ENCODE measurements at regions not wholly inside any gene's neighbourhood (a gene's known extent, or its start where the extent isn't known, plus 50 kb on each side); places are given as distances from the start of the nearest gene placed in this dataset.

DNA sequence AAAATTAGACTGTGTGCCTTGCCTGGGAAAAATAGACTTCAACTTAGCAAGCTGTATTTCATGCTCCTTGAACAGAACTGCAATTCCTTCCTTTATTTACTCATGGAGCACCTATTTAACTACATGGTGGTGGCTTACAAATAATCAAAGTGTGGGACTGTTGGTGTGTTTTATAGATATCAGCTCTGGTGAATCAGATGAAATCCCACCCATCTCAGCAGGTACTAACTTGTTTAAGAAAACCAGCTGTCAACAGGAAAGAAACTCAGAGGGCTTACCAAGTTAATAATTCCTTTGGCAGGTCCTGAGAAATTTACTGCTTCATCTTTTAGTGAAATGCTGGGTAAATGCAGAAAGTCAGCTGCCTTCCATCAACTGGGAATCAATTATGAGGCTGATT, 830.6 kb downstream of the SLC4A3 start:
- no peak for DNase-seq

DNA sequence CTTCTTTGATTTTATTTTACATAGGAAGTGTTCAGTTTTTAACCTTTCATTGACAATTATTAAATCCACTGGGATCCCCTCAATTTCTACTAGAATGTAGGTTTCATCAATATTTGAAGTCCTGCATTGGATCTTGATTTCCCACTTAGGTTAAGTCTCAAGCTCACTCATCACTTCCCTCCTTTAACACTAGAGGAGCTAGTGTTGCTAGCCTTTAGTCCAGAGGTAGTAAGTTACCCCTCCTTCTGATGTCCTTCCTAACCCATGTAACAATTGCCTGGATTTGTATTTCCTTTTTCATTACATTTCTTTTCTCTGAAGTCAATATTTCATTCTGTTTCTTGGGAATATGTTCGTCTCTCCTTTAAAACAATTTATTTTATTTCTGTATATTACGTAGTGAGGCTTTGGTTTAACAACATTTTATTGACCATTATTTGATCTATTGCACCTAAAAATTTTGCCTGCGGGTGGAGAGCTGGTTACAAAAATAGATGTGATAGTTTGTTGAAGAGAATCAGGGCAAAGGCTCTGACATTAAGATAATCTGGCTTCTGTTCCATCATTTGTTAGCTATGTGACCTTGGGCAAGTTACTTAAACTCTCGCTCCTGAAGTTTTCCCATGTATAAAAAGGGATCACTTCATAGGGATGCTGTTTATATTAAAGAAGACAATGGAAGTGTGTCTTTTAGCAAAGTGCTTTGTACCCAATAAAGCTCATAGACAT, 833.0 kb downstream of the SLC4A3 start:
- no peak for DNase-seq

DNA sequence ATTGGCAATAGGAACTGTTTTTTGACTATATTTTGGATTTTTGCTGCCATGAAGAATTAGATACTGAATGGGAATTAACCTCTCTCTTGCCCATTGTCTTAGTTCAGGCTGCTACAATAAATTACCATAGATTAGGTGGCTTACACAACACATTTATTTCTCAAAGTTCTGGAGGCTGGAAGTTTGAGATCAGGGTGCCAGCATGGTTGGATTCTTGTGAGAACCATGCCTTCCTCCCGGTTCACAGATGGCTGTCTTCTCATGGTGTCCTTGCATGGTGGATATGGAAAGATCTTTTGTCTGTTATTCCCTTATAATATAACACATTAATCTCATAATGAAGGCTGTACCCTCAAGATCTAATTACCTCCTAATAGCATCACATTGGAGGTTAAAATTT, 836.4 kb downstream of the SLC4A3 start:
- no peak for DNase-seq

DNA sequence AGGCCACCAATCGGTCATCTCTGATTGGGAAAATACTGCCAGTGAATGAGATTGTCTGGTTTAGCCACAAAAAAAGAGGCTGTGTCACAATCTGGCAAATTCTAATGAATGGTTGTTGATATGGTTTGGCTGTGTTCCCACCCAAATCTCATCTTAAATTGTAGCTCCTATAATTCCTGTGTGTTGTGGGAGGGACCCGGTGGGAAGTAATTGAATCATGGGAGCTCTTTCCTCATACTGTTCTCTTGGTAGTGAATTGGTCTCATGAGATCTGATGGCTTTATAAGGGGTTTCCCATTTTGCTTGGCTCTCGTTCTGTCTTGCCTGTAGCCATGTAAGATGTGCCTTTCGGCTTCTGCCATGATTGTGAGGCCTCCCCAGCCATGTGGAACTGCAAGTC, 838.3 kb downstream of the SLC4A3 start:
- no peak for DNase-seq

DNA sequence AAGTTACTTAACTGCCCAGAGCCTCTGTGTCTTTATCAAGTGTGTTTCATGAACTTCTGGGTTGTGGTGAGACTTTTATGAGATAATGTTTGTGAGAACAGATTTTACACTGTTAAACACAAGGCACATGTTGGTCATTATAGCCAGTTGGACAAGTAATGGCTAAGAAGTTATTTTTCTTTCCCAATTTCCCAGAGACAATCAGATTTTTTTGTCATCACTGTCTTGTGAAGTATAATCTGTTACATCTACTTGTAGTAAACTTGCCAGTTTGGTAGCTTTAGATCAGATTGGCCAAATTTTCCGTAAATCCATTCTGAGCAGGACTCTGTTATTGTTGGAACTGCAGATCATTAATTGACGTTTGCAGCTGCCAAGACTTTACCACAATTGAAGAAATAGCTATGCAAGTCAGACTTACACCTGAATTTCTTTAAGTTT, 838.8 kb downstream of the SLC4A3 start:
- DNase-seq = no peak

DNA sequence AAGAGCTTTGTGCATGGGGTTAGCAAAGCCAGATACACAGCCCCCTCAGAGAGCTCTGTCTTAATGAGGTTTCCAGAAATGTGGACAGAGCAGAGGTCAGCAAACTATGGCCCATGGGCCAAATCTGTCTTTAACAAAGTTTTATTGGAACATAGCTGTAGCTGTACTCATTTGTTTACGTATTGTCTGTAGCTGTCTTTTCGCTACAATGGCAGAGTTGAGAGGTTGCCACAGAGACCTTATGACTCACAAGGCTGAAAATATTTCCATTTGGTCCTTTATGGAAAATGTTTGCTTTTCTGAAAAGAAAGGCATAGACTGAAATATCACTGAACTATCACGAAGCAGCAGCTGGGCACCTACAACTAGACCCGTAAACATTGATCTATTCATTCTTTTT, 841.8 kb downstream of the SLC4A3 start:
- DNase-seq = no peak

DNA sequence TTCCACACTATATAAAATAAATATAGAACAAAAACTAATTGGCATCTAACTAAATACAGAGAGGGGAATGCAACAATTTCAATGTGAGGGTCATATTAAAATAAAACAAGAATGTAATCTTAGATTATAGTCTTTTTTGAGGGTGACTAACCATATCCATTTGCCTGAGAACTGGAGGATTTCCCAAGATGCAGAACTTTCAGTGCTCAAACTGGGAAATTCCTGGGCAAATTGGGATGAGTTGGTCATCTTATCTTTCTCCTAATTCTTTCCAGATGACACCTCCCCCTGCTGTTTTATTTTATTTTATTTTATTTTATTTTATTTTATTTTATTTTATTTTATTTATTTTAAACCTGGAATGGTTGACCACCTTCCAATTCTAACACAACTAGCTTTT, 846.2 kb downstream of the SLC4A3 start:
- no peak for DNase-seq

DNA sequence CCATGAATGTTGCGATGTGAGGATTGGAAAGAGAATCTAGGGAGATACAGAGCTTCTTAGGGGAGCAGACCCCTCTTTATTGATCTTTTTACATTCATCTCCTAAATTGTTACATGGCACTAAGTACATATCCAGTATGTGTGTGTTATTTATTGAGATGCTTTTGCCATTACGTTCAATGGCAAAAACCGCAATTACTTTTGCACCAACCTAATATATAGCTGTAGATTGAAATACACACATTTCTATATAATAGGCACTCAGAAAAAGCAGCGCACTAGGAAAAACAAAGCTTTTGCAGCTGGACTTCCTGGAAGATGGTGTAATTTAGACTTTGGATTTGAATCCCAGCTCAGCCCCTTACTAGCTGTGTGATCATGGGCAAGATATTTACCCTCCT, 849.4 kb downstream of the SLC4A3 start:
- DNase-seq = no peak

DNA sequence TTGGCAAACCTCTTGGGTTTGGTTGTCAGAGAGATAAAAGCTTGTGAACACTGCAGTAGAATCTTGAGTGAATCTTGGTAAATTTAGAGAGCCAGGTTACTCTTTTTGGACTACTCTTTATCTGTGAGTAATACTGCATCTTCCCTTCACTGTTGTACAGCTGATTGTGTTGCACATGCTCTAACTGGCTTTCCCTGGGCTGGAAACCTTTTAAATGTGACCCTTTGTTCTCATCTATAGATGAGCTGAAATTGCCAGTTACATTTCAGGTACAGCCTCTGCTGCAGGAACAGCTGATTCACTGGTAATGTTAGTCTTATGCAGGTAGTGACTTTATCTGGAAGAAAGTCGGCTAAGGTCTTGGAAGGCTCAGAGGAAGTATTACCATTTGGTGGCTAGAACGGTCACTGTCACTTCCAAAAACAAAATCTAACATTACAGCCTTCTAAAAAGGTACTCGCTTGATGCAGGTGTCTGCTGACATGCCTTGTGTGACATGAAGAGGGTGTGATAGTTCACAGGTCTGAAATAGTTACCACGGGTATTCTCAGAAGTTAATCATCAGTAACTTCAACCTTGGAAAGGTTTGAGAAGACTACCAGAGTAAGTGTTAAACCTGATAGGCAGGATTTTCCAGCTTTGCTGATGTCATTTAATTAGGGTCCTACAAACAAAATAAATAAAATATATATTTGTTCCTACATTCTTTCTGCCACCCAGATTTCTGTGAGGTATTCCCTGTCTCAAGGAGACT, 851.1 kb downstream of the SLC4A3 start:
- DNase-seq = no peak

DNA sequence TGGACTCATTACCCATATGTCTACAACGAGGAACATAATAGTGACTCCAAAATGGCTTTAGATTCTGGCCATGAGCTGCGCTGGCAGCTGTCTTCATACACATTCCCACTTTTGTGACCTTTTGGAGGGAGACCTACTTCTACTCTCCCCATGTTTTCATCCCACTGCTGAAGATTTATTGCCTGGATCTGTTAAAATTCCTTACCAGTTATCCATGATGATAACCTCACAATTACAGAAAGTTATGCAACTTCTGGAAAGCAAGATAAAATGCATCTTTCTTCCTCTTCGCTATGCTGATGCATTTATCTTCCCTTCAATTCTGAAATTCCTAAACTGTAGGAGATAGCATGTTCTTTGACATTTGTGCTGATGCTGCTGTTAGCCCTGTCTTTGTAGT, 855.3 kb downstream of the SLC4A3 start:
- no peak for DNase-seq

DNA sequence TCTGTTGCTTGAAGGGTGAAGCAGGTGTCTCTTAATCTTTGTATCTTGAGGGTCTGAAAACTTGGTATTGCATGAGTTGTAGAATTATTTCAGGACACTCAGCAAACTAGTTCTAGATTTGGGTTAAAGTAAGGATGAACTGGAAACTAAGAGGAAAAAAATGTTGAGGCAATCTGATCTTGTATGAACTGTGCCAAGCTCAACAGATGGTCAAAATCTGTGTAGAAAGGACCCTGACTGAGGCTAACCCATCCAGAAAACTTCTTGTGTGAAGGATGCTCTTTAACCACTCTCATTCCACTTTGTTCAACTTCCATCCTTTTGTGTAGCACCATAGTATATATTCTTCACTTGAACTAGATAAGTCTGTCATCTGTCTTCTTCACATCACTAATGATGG, 861.7 kb downstream of the SLC4A3 start:
- DNase-seq = no peak

DNA sequence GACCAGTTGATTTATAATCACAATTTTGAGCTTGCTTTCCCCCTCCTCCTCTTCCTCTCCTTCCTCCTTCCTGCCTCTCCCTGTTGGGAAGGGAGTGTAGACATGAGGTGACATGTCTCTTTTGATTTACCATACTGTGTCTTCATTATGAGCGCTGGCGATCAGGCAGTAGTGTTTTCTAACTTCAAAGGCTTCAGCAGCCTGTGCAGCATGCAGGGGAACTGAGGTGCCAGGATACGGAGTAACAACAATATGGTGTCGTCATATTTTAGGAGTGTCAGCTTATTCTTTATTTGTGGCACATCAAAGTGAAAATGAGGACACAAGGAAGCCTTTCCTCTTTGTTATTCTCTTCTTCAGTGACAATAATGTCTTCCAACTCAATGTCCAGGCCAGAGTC, 864.2 kb downstream of the SLC4A3 start:
- no peak for DNase-seq

DNA sequence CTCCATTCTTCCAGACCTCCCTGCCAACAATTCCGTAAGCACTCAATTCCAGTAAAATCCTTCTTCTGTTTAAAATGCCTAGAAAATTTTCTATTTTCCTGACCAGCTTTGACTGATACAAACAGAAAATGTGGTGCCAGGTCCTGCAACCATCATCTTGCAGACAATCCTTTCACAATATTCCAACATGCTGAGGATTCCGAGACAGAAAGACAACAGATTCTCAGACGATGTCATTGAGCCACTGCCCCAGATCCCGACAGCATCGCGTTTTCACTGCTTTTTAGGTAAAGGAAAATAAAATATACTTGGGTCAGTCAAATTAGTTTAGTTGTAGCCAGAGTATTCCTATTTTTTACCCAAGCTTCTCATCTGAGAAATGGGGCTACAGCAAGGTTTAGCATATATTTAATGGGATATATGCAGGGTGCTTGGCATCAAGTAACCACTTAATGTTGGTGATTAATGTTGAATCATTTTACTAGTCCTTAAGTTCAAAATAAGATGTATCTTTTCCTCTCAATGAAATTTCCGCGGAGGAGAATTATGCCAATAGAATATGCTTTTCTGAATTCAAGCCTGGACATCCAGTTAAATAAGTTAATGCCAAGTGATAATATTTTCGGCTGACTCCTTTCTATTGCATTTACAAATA, 866.6 kb downstream of the SLC4A3 start:
- no peak for DNase-seq

DNA sequence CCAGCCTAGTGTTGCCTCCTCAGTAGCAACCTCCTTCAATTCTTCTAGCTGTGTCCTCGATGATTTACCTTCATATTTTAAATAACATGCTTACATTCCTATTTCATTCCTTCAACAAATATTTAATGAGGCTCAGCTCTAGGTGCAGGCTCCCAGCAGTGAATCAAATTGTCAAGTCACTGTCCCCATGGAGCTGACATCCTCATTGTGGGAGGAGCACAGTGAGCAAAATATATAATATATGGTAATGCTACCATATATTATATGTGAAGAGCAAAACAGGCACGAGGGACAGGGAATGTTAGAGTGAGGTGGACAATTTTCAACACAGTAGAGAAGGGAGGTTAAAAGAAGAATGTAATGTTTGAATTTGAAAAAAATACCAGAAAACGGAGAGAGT, 869.1 kb downstream of the SLC4A3 start:
- no peak for DNase-seq

DNA sequence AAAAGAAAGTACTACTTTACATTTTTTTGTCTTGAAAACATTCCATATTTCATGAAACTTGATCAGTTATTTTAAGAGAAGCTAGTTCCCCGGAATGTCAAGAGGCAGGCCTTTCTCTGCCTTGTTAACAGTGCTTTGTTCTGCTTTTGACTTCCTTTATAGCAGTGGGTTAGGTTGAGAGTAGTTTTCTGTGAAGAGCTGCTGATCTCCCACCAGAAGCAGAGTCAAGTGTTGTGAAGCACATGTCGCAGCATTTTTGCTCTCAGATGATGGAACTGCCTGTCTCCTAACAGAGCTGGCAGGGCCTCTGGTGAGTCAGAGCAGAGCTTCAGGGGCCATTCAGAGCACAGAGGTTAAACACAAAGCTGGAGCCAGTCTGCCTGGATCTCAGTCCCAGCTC, 871.8 kb downstream of the SLC4A3 start:
- DNase-seq = no peak

DNA sequence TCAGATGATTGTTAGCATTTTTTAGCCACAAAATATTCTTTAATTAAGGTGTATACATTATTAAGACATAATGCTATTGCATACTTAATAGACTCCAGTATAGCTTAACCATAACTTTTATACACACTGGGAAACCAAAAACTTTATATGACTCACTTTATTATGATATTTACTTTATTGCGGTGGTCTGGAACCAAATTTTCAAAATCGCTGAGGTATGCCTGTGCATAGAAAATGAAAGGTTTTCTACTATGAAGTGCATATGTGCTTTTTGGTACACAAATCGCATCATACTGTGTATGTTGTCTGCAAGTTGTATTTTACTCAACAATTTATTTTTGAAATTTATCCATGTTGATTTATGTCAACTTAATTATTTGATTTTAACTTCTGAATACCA, 875.1 kb downstream of the SLC4A3 start:
- DNase-seq = no peak

DNA sequence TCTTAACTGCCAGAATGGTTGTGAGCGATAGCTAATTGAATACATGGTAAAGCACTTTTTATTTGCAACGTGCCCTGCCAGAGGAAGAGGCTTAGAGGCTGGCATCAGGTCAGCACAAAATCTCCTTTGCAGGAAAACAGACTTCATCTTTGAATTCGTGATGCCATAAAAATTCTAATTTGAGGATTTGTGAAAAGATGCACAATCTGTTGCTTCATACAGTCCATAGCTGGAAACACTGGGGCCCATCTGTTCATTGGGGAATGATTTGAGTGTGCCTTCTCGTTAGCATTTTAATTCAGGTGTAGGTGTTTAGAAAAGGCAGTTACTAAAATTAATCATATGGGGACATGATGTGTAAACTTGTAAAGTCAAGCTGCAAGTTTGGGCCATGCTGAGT, 876.0 kb downstream of the SLC4A3 start:
- no peak for DNase-seq

DNA sequence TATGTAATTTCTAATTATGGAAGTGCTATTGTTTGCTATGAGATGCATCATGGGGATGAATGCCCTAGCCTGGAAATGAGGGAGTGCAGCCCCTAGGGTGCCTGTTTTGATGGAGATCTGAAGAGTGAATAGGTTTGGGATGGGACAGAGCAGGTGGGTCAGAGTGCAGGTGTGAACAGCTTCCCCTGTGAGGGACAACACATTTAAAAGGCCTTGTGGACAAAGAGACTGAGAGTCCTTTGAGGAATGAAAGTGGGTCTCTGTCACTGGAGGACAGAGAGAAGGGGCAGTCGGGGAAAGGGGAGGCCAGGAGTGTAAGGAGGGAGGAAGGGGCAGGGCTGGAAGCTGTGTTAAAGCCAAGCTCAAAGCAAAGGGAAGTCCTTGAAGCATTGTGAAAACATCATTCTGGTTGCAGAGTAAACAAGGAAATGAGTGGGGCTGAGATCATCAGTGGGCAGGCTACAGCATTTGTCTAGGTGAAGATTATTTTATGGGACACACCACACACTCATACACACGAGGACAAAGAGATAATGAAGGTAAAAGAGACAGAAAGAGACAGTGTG, 877.6 kb downstream of the SLC4A3 start:
- no peak for DNase-seq

DNA sequence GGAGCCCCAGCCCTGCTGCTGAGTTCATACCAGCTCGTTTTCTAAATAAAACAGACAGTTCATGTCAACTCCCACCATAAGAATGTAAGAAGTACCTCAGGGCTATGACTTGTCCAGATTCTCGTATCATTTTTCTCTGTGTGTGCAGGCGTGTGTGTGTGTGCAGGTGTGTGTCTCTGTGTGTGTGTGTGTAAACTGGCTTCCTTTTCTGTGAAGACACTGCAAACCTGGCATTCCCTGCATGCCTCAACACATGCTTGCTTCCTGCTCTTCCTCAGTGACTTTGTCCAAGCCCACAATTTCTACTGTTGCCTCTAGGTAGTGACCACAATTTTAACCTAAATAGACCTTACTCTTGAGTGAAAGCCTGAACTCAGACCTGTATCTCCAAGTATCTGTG, 879.0 kb downstream of the SLC4A3 start:
- DNase-seq = no peak

DNA sequence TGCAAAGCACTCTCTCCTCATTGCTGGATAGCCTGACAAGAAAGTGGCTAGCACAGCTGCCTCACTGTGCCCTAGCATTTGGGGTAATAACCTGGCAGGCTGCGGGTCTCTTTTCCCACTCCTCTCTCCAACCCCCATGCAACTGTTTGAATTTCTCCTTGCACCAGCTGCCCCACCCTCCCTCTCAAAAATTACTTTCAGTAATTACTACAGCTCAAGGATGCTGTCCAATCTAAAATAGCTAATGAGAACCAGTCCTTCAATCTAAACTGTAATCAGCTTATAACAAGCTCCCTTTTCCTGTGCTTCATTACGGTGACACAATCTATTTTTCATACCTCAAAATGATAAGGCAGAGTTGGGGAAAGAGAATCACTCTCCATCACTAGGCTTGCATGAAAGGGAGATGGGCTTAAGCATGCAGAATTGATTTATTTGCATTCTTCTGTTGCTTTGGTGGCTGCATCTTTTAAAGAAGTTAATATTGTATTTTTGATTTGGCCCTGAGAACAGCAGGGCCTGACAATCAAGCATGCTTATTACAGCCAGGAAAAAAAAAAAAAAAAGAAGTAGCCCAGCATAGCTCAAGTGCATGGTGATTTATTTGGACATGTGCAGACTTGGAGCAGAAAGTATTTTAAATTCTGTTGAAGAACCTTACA, 881.8 kb downstream of the SLC4A3 start:
- no peak for DNase-seq

DNA sequence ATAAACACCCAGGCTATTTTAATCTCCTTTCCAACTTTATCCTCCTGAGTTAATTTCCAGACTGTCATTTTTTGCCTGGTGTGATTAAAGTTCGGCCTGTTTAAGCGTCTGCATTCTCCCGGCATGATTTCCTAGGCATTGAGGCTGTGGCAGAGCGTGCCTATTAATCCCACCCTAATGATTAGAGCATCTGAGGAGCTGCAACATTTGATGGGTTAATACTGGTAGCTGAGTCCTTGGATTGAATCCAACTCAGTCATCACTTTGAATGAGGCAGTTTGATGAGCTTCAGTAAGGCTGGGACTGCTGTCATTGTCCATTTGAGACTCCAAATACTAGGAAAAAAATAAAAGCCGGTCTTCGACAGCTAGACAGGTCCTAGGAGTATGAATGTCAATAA, 882.5 kb downstream of the SLC4A3 start:
- no peak for DNase-seq

DNA sequence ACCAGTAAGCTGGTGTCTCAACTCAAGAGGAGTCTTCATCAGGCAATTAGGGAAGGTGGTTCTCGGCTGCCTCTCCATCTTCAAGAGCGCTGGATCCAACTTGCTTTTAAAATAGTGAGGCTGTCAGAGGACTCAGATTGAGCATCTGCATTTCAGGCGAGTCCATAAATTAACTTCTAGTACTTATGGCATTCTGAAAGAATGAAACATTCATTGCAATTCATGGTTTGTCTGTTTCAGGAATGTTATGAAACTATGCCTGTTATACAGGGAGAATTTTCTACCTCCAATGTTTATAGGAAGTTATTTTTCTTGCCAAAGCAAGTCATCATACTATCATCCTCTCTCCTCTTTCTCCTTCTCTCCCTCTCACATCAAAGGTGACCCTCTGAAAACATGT, 883.2 kb downstream of the SLC4A3 start:
- DNase-seq = no peak

DNA sequence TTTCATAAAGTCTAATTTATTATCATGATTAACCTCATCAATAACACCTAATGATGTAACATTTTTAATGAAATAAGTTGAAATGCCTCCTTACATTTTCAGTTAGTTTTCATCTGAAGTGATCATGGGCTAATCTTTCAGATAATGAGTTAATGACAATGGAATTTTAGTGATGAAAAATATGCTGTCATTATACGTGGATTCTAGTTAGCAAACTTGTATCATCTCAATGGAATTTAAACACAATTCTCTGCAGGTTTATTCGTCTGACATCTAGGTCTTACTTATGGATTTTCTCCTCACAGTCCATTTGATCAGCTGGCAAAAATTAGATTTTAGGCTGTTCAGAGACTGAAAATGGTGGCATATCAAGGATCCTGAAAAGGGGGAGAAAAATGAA, 885.0 kb downstream of the SLC4A3 start:
- DNase-seq = no peak

All from activated CD4-positive, alpha-beta T cell treated with anti-CD3 and anti-CD28 coated beads for 1 hour (primary cell).